ENCODE measurements at regions not wholly inside any gene's neighbourhood (a gene's known extent, or its start where the extent isn't known, plus 50 kb on each side); places are given as distances from the start of the nearest gene placed in this dataset.

GRCh38 chr16:52929478-52930400 is 123.0 kb downstream of the CHD9NB start:
- 34 to 43% methylated on average over 2 of the region's 2 CpGs for WGBS, 2 donors
- H3K27me3 ChIP-seq = no peaks in the 10 kb centered on the region
- DNase-seq = no peak

GRCh38 chr16:52928955-52929354 is 123.7 kb downstream of the CHD9NB start:
- TF ChIP-seq CTCF (IDR thresholded peaks at IDR 0.05) = no peak
- no peak for TF ChIP-seq POLR2A (IDR thresholded peaks at IDR 0.05)
- intact Hi-C loops (cut with DNase I) = no loop called here

More at GRCh38 chr16:52929478-52930400, 123.0 kb downstream of the CHD9NB start:
- no peaks in the 10 kb centered on the region for H3K36me3 ChIP-seq
- no peaks in the 10 kb centered on the region for H3K4me1 ChIP-seq
- no peak overlapping the region for H3K4me3 ChIP-seq
- H3K9me3 ChIP-seq = no peaks in the 10 kb centered on the region
- intact Hi-C loops (cut with DNase I) = no loop called here
- no peak overlapping the region for H3K27ac ChIP-seq
- TF ChIP-seq CTCF (IDR thresholded peaks at IDR 0.05) = no peak
- TF ChIP-seq POLR2A (IDR thresholded peaks at IDR 0.05) = no peak

GRCh38 chr16:52925143-52925542 is 127.6 kb downstream of the CHD9NB start:
- DNase-seq = no peak
- H3K27ac ChIP-seq = no peak overlapping the region
- H3K4me3 ChIP-seq = no peak overlapping the region
- no peaks in the 10 kb centered on the region for H3K9me3 ChIP-seq
- H3K4me1 ChIP-seq = no peaks in the 10 kb centered on the region
- no peaks in the 10 kb centered on the region for H3K36me3 ChIP-seq
- 43 to 56% methylated on average over 4 of the region's 4 CpGs for WGBS, 2 donors
- no peaks in the 10 kb centered on the region for H3K27me3 ChIP-seq
- intact Hi-C loops (cut with DNase I) = no loop called here
- no peak for TF ChIP-seq CTCF (IDR thresholded peaks at IDR 0.05)
- no peak for TF ChIP-seq POLR2A (IDR thresholded peaks at IDR 0.05)

More at GRCh38 chr16:52928955-52929354, 123.7 kb downstream of the CHD9NB start:
- Histone ChIP-seq H3K27ac (no peak overlapping the region), H3K4me1 (no peaks in the 10 kb centered on the region), H3K9me3 (no peaks in the 10 kb centered on the region), H3K36me3 (no peaks in the 10 kb centered on the region), H3K4me3 (no peak overlapping the region), H3K27me3 (no peaks in the 10 kb centered on the region)
- 48 to 69% methylated on average over 3 of the region's 3 CpGs for WGBS, 2 donors
- no peak for DNase-seq

GRCh38 chr16:52924162-52924561 is 128.5 kb downstream of the CHD9NB start:
- Histone ChIP-seq H3K4me3 (no peak overlapping the region), H3K27me3 (no peaks in the 10 kb centered on the region), H3K36me3 (no peaks in the 10 kb centered on the region), H3K9me3 (no peaks in the 10 kb centered on the region), H3K4me1 (no peaks in the 10 kb centered on the region), H3K27ac (no peak overlapping the region)
- no peak for TF ChIP-seq POLR2A (IDR thresholded peaks at IDR 0.05)
- TF ChIP-seq CTCF (IDR thresholded peaks at IDR 0.05) = no peak
- no peak for DNase-seq
- 73 to 80% methylated on average over 4 of the region's 4 CpGs for WGBS, 2 donors
- intact Hi-C loops (cut with DNase I) = no loop called here

- no peaks in the 10 kb centered on the region for H3K4me1 ChIP-seq
- H3K4me3 ChIP-seq = no peak overlapping the region
- WGBS, 2 donors = 53 to 70% methylated on average over 8 of the region's 8 CpGs
- intact Hi-C loops (cut with DNase I) = no loop called here
- H3K27me3 ChIP-seq = no peaks in the 10 kb centered on the region
- no peak overlapping the region for H3K27ac ChIP-seq
- no peaks in the 10 kb centered on the region for H3K9me3 ChIP-seq
- no peak for TF ChIP-seq CTCF (IDR thresholded peaks at IDR 0.05)
- TF ChIP-seq POLR2A (IDR thresholded peaks at IDR 0.05) = no peak
- H3K36me3 ChIP-seq = no peaks in the 10 kb centered on the region
- no peak for DNase-seq
These were observed 131.6 kb downstream of the CHD9NB start for GRCh38 chr16:52921104-52921503.
